ENCODE measurements at regions not wholly inside any gene's neighbourhood (a gene's known extent, or its start where the extent isn't known, plus 50 kb on each side); places are given as distances from the start of the nearest gene placed in this dataset.
"Not testable (repeated sequence)": the region's sequence is repeated elsewhere in the genome, so short reads cannot be mapped to it uniquely, and the experiment has no call there.

GRCh38 chr2:126050991-126051736 is 604.8 kb upstream of the GYPC start:
- DNase-seq (ENCODE audit: low spot score) = no peak

GRCh38 chr2:126051737-126052240 is 604.2 kb upstream of the GYPC start:
- not testable (repeated sequence) for DNase-seq (ENCODE audit: low spot score)

GRCh38 chr2:126059379-126059778 is 596.6 kb upstream of the GYPC start:
- DNase-seq (ENCODE audit: low spot score) = no peak

GRCh38 chr2:126085011-126085795 is 570.8 kb upstream of the GYPC start:
- DNase-seq (ENCODE audit: low spot score) = no peak

- no peak for DNase-seq (ENCODE audit: low spot score)
These were observed 555.0 kb upstream of the GYPC start for GRCh38 chr2:126100962-126101361.

GRCh38 chr2:126106006-126106405 is 550.0 kb upstream of the GYPC start:
- no peak for DNase-seq (ENCODE audit: low spot score)

- no peak for DNase-seq (ENCODE audit: low spot score)
These were observed 548.1 kb upstream of the GYPC start for GRCh38 chr2:126107883-126108282.

- no peak for DNase-seq (ENCODE audit: low spot score)
These were observed 540.0 kb upstream of the GYPC start for GRCh38 chr2:126115975-126116374.

GRCh38 chr2:126117886-126118285 is 538.1 kb upstream of the GYPC start:
- DNase-seq (ENCODE audit: low spot score) = no peak

- no peak for DNase-seq (ENCODE audit: low spot score)
These were observed 510.2 kb upstream of the GYPC start for GRCh38 chr2:126145752-126146151.

GRCh38 chr2:126154256-126154785 is 501.6 kb upstream of the GYPC start:
- peak; percentile 78 for DNase-seq (ENCODE audit: low spot score)

GRCh38 chr2:126160950-126161349 is 495.0 kb upstream of the GYPC start:
- not testable (repeated sequence) for DNase-seq (ENCODE audit: low spot score)

GRCh38 chr2:126172631-126173184 is 483.2 kb upstream of the GYPC start:
- DNase-seq (ENCODE audit: low spot score) = no peak

GRCh38 chr2:126175222-126175621 is 480.7 kb upstream of the GYPC start:
- DNase-seq (ENCODE audit: low spot score) = no peak

GRCh38 chr2:126177479-126177878 is 478.5 kb upstream of the GYPC start:
- no peak for DNase-seq (ENCODE audit: low spot score)

GRCh38 chr2:126187668-126188067 is 468.3 kb upstream of the GYPC start:
- DNase-seq (ENCODE audit: low spot score) = no peak

- no peak for DNase-seq (ENCODE audit: low spot score)
These were observed 466.4 kb upstream of the GYPC start for GRCh38 chr2:126189527-126189926.

- DNase-seq (ENCODE audit: low spot score) = no peak
These were observed 455.4 kb upstream of the GYPC start for GRCh38 chr2:126200538-126200937.

- DNase-seq (ENCODE audit: low spot score) = no peak
These were observed 447.7 kb upstream of the GYPC start for GRCh38 chr2:126208266-126208665.

GRCh38 chr2:126212735-126213134 is 443.2 kb upstream of the GYPC start:
- no peak for DNase-seq (ENCODE audit: low spot score)

- DNase-seq (ENCODE audit: low spot score) = no peak
These were observed 436.9 kb upstream of the GYPC start for GRCh38 chr2:126219081-126219480.

GRCh38 chr2:126220331-126220730 is 435.6 kb upstream of the GYPC start:
- no peak for DNase-seq (ENCODE audit: low spot score)

GRCh38 chr2:126221506-126221905 is 434.5 kb upstream of the GYPC start:
- DNase-seq (ENCODE audit: low spot score) = no peak

Data from pons (tissue), 1 donor.